NCI-H2081 treated with DMSO at 0.1 percent for 48 hours (cell line): ENCODE measurements at regions not wholly inside any gene's neighbourhood (a gene's known extent, or its start where the extent isn't known, plus 50 kb on each side); places are given as distances from the start of the nearest gene placed in this dataset.

Source experiments
- DNase-seq: peaks from one replicate; lab custom pipeline; 2025; lab: John Stamatoyannopoulos, UW

- DNase-seq, result no peak
Measured at GRCh38 chr13:75231235-75231634, 250.7 kb downstream of the TBC1D4 start.

- DNase-seq, result no peak
Measured at GRCh38 chr13:75226733-75227435, 255.1 kb downstream of the TBC1D4 start.

GRCh38 chr13:75226092-75226491 lies 255.9 kb downstream of the TBC1D4 start:
- no peak for DNase-seq

GRCh38 chr13:75225288-75226032 lies 256.5 kb downstream of the TBC1D4 start:
- DNase-seq, result no peak

GRCh38 chr13:75224053-75224742 lies 257.8 kb downstream of the TBC1D4 start:
- no peak for DNase-seq

GRCh38 chr13:75222031-75222430 lies 259.9 kb downstream of the TBC1D4 start:
- no peak for DNase-seq

- no peak for DNase-seq
Measured at GRCh38 chr13:75220861-75221260, 261.1 kb downstream of the TBC1D4 start.

GRCh38 chr13:75220238-75220542 lies 261.8 kb downstream of the TBC1D4 start:
- no peak for DNase-seq

GRCh38 chr13:75219479-75220237 lies 262.3 kb downstream of the TBC1D4 start:
- DNase-seq, result no peak

GRCh38 chr13:75217949-75218348 lies 264.0 kb downstream of the TBC1D4 start:
- no peak for DNase-seq

GRCh38 chr13:75216038-75216437 lies 265.9 kb downstream of the TBC1D4 start:
- DNase-seq, result no peak

- no peak for DNase-seq
Measured at GRCh38 chr13:75214846-75215245, 267.1 kb downstream of the TBC1D4 start.

- DNase-seq, result no peak
Measured at GRCh38 chr13:75202981-75203380, 279.0 kb downstream of the TBC1D4 start.

GRCh38 chr13:75197803-75198202 lies 284.2 kb downstream of the TBC1D4 start:
- no peak for DNase-seq

GRCh38 chr13:75196147-75196837 lies 285.7 kb downstream of the TBC1D4 start:
- no peak for DNase-seq

GRCh38 chr13:75195495-75196146 lies 286.3 kb downstream of the TBC1D4 start:
- DNase-seq, result no peak

GRCh38 chr13:75194717-75195462 lies 287.1 kb downstream of the TBC1D4 start:
- no peak for DNase-seq

GRCh38 chr13:75186379-75186778 lies 295.6 kb downstream of the TBC1D4 start:
- DNase-seq, result no peak

GRCh38 chr13:75181906-75182305 lies 300.1 kb downstream of the TBC1D4 start:
- DNase-seq, result no peak

- no peak for DNase-seq
Measured at GRCh38 chr13:75180805-75181455, 301.0 kb downstream of the TBC1D4 start.
